CD4-positive, alpha-beta T cell (primary cell): ENCODE measurements at regions not wholly inside any gene's neighbourhood (a gene's known extent, or its start where the extent isn't known, plus 50 kb on each side); places are given as distances from the start of the nearest gene placed in this dataset.

Experiments
- ATAC-seq: fragments of 200-7000 bp; cut with Tn5 transposase; one replicate; pipeline ENCODE4 v1.10.0; 2022; ENCODE audit warnings: mild to moderate bottlenecking; ENCODE audit not compliant: poor library complexity
- CTCF ChIA-PET: fragments of 350-600 bp; sonication (Branson Sonifier 250); formaldehyde crosslinking; loops from one replicate; lab custom pipeline; 2021; ENCODE audit warnings: antibody characterized with exemption, inconsistent platforms; lab: Charles Lee
- POLR2A ChIA-PET: fragments of 350-600 bp; sonication (Branson Sonifier 250); formaldehyde crosslinking; loops from one replicate; lab custom pipeline; 2021; ENCODE audit warnings: antibody characterized with exemption, inconsistent platforms; lab: Charles Lee
- DNase-seq, 14 experiments: peaks; one replicate each; pipeline ENCODE4 v3.0.0-alpha.2; 2013 to 2020; ENCODE audit warnings: mixed read lengths in 2 of 14
- H3K27ac ChIP-seq, 2 donors: one replicate each; pipeline versions ENCODE4 v1.5.1 to v1.7.0; 2013; ENCODE audit warnings: low read length in 2 of 2, low read depth in 1 of 2, mild to moderate bottlenecking in 1 of 2
- H3K27me3 ChIP-seq, 2 experiments: 1 replicate in 1 of 2; 2 replicates in 1 of 2; pipeline versions ENCODE4 v1.6.1 to v1.7.0; 2013; ENCODE audit warnings: low read length in 2 of 2, control low read depth in 1 of 2, mild to moderate bottlenecking in 1 of 2, moderate library complexity in 1 of 2; ENCODE audit not compliant: insufficient read depth in 2 of 2, control insufficient read depth in 1 of 2
- H3K36me3 ChIP-seq: one replicate; pipeline ENCODE4 v1.6.1; 2013; ENCODE audit warnings: low read length, control low read depth; ENCODE audit not compliant: insufficient read depth
- H3K4me1 ChIP-seq: one replicate; pipeline ENCODE4 v1.6.1; 2013; ENCODE audit warnings: low read length, control low read depth; ENCODE audit not compliant: insufficient read depth
- H3K4me3 ChIP-seq: one replicate; pipeline ENCODE4 v1.5.1; 2013; ENCODE audit warnings: mild to moderate bottlenecking, low read length, moderate library complexity
- H3K9me3 ChIP-seq, 2 experiments: 1 replicate in 1 of 2; 2 replicates in 1 of 2; pipeline versions ENCODE4 v1.6.1 to v1.7.0; 2013; ENCODE audit warnings: low read length in 2 of 2, mild to moderate bottlenecking in 2 of 2, control low read depth in 1 of 2, moderate library complexity in 1 of 2; ENCODE audit not compliant: control insufficient read depth in 1 of 2, insufficient read depth in 1 of 2
- H3K27ac Mint-ChIP-seq: one replicate; pipeline ENCODE4 v1.8.0; 2020; ENCODE audit warnings: mixed read lengths
- H3K27me3 Mint-ChIP-seq: one replicate; pipeline ENCODE4 v1.8.0; 2021; ENCODE audit warnings: mixed read lengths
- H3K36me3 Mint-ChIP-seq: one replicate; pipeline ENCODE4 v1.8.0; 2021; ENCODE audit warnings: low read depth, mixed read lengths
- H3K4me1 Mint-ChIP-seq: one replicate; pipeline ENCODE4 v1.8.0; 2021; ENCODE audit warnings: low read depth, mixed read lengths
- H3K4me3 Mint-ChIP-seq: one replicate; pipeline ENCODE4 v1.8.0; 2020; ENCODE audit warnings: mild to moderate bottlenecking, mixed read lengths
- H3K9me3 Mint-ChIP-seq: one replicate; pipeline ENCODE4 v1.8.0; 2020; ENCODE audit warnings: mixed read lengths
- CTCF ChIP-seq: fragments of 200-600 bp; IDR thresholded peaks from one replicate; pipeline ENCODE4 v1.8.0; 2022; ENCODE audit warnings: antibody characterized with exemption, mild to moderate bottlenecking
- intact Hi-C, 2 experiments: fragments of 100-400 bp; cut with DNase I in 1 of 2; cut with micrococcal nuclease in 1 of 2; formaldehyde crosslinking; loops; one replicate each; pipeline versions ENCODE4 v1.15.1 to v1.9.0; 2023 to 2025; cut with DNase I, micrococcal nuclease

GRCh38 chr4:153064571-153064970 is 128.4 kb downstream of the FHDC1 start:
- Histone ChIP-seq H3K9me3 (peaks cover 0 to 6% of the 10 kb centered on the region in 2 experiments), H3K27ac (no peak overlapping the region), H3K4me3 (no peak overlapping the region), H3K36me3 (no peaks in the 10 kb centered on the region), H3K27me3 (no peaks in the 10 kb centered on the region), H3K4me1 (no peaks in the 10 kb centered on the region)
- H3K9me3 Mint-ChIP-seq = no peaks in the 10 kb centered on the region
- H3K27ac Mint-ChIP-seq = no peak overlapping the region
- no peaks in the 10 kb centered on the region for H3K4me1 Mint-ChIP-seq
- intact Hi-C loops = no loop called here
- CTCF ChIA-PET = no interaction called here
- no peak for ATAC-seq
- no peak overlapping the region for H3K4me3 Mint-ChIP-seq
- H3K36me3 Mint-ChIP-seq = no peaks in the 10 kb centered on the region
- H3K27me3 Mint-ChIP-seq = no peaks in the 10 kb centered on the region
- TF ChIP-seq CTCF = no peak
- POLR2A ChIA-PET = no interaction called here
- DNase-seq = no peak

GRCh38 chr4:153065276-153065675 is 129.2 kb downstream of the FHDC1 start:
- no peak overlapping the region for H3K4me3 Mint-ChIP-seq
- Histone ChIP-seq H3K4me3 (no peak overlapping the region), H3K9me3 (peaks cover 0 to 6% of the 10 kb centered on the region in 2 experiments), H3K27me3 (no peaks in the 10 kb centered on the region), H3K36me3 (no peaks in the 10 kb centered on the region), H3K4me1 (no peaks in the 10 kb centered on the region), H3K27ac (no peak overlapping the region)
- no peak for ATAC-seq
- no peak for TF ChIP-seq CTCF
- H3K4me1 Mint-ChIP-seq = no peaks in the 10 kb centered on the region
- DNase-seq = no peak
- no peaks in the 10 kb centered on the region for H3K27me3 Mint-ChIP-seq
- intact Hi-C loops = no loop called here
- H3K9me3 Mint-ChIP-seq = no peaks in the 10 kb centered on the region
- ChIA-PET POLR2A (no interaction called here), CTCF (no interaction called here)
- no peaks in the 10 kb centered on the region for H3K36me3 Mint-ChIP-seq
- H3K27ac Mint-ChIP-seq = no peak overlapping the region

- Histone ChIP-seq H3K27ac (no peak overlapping the region), H3K9me3 (peaks cover 0 to 6% of the 10 kb centered on the region in 2 experiments), H3K4me1 (no peaks in the 10 kb centered on the region), H3K27me3 (no peaks in the 10 kb centered on the region), H3K36me3 (no peaks in the 10 kb centered on the region), H3K4me3 (no peak overlapping the region)
- no peaks in the 10 kb centered on the region for H3K27me3 Mint-ChIP-seq
- H3K9me3 Mint-ChIP-seq = peaks cover 2% of the 10 kb centered on the region
- no peaks in the 10 kb centered on the region for H3K4me1 Mint-ChIP-seq
- H3K36me3 Mint-ChIP-seq = no peaks in the 10 kb centered on the region
- ATAC-seq (no peak), DNase-seq (no peak)
- CTCF ChIA-PET = no interaction called here
- no peak overlapping the region for H3K4me3 Mint-ChIP-seq
- no peak overlapping the region for H3K27ac Mint-ChIP-seq
- POLR2A ChIA-PET = no interaction called here
- intact Hi-C loops = no loop called here
- no peak for TF ChIP-seq CTCF
These were observed 131.3 kb downstream of the FHDC1 start for GRCh38 chr4:153067376-153067775.
